ENCODE measurements at regions not wholly inside any gene's neighbourhood (a gene's known extent, or its start where the extent isn't known, plus 50 kb on each side); places are given as distances from the start of the nearest gene placed in this dataset.

DNA sequence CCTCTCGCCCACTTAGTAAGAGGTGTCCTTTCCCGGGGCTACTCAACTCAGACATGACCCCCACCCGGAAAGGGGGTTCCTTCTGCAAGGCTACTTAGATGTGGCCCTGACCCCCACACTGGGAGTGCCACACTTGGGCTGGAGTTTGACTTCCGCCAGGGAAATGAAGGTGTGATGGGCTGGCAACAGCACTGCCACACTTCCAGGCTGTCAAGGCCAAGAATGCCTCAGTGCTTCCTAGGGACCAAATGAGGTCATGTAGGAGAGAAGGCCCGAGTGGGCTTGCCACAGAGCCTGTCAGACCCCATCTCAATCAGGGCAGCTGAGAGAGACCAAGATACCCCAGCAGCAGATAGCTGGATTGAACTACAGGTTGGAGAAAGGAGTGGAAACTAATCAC, 55.5 kb downstream of the DRD1 start:
- DNase-seq (ENCODE audit: low spot score) = no peak

DNA sequence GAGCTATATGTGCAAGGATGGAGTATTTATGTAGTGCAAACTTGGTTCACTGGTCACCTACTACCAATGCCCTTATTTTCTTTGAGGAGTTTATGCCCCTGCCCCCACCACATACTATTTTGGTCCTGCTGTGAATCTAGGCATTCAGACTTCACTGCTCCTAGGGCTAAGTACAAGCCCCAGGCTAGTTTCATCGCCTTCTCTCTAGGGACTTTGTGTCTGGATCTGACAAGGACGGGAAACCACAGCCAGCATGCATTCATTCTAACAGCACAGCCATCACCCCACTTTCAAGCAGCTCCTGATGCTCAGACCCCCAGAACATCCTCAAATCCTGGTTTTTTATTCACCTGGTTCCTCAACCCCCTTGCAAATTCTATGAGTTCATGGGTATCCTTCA, 56.8 kb downstream of the DRD1 start:
- DNase-seq (ENCODE audit: low spot score) = no peak

DNA sequence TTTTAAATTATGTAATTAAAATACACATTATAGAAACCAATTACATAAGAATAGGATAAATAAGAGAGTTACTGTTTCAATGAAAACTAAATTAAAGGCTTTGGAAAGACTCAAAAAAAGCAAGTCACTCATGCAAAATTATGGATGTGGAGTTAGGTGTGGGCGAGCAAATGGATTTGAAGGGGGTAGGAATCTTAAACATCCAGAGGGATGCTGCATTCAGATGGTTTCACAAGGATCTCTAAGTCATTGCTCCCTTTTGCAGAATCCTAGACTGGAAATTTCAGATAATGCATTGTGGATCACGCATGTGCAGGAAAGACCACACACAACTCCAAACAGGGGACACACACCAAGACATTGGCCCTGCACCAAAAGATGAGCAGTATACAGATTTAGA, 57.5 kb downstream of the DRD1 start:
- DNase-seq (ENCODE audit: low spot score) = no peak

DNA sequence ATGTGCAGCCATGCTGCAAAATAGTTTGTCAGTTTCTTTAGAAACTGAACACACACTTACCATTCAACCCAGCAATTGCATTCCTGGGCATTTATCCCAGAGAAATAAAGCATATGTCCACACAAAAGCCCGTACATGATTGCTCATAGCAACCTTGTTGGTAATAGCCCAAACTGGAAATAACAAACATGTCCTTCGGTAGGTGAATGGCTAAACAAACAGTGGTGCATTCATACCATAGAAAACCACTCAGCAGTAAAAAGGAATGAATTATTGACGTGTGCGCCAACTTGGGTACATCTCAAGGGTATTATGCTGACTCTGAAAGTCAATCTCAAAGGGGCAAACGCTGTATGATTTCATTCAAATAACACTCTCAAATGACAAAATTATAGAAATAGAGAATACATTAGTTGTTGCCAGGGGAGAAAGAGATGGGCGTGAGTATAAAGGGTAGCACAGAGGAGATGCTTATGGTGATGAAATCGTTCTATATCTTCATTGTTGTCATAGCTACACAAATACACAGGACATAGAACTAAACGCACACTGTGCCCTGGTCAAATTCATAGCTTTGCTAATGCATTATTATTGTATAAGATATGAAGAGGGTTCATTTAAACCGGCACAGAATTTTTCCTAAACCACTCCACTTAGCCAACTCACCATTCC, 58.2 kb downstream of the DRD1 start:
- DNase-seq (ENCODE audit: low spot score) = peak; percentile 79

DNA sequence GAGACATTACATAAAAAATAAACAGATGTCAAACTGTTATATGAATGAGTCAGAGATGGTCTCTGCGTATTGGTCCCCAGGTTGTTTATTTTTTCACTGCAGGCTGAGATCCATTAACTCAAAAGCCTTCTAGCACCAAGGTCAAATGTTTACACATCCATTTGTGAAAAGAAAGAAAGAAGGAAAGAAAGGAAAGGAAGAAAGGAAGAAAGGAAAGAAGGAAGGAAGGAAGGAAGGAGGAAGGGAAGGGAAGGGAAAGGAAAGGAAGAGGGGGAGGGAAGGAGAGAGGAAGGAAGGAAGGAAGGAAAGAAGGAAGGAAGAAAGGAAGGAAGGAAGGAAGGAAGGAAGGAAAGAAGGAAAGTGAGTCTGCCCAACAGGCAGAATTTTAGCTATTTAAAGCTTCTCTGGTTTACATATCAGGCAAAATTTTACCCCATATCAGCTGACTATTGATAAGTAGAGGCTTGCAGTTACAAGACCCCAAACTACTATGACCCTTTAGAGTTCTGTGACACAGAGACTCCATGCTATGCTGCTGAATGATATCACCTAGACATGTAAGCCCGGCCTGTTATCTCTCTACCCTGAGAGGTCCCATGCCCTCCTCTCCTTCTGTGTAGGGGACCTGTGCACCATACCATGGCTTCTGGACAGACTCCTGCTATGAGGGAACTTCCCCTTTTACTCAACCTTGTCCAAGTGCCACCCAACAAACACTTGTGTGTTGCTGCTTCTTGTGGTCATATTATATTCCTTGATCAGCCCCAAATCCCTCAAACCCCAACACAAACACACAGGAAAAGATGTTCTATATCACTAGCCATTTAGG, 59.0 kb downstream of the DRD1 start:
- no peak for DNase-seq (ENCODE audit: low spot score)

DNA sequence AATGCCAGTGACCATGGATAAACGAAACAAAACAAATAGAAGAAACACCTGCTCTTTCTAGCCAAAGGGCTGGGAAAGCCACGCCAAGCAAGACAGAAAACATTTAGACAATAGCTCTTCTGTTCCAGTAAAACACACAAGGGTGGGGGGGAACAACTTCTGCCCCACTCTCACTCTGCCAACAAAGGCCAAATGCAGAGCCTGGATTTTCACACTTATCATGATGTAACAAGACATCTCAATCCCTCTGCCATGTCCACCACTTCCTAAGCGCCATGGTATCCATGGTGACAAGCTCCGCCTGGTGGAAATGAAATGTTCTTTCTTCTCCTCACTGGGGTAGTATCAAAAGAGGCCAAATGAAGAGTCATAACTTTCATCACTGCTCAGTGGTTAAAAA, 60.6 kb downstream of the DRD1 start:
- DNase-seq (ENCODE audit: low spot score) = peak; percentile 91

DNA sequence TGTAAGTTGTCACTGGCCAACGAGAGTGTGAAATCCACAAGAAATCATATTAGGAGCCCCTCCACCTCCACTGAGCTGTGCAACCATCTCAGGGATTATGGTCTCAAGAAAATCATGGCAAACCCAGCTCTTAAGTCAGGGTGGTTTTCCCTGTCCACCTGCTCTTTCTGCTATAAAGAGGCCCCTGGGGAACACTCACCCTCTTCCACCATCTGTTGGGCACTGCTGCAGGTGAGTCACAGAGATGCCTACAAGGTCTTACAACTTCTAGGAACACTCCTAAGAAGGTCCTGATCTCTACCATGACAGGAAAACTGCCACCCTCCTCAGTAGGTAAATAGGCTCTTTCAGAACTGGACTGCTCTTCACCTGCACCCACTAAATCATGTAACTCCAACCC, 61.8 kb downstream of the DRD1 start:
- DNase-seq (ENCODE audit: low spot score) = peak; percentile 33

DNA sequence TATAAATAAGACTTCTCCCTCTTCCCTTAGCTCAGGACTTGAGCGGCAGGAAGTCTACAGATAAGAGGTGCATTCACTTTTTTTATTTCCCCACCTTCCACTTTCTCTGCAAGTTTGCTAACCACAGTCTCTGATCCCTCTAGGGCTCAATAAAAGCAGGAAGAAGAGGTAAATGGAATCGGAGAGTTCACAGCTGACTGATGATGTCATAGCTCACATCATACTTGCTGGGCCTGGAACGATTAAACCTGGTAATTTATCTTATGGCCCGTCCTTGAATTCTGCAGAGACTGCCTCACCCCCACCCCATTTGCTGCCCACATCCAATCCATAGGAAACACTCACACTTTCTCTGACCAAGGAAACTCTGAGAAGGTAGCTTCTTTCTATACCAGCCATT, 62.9 kb downstream of the DRD1 start:
- DNase-seq (ENCODE audit: low spot score) = no peak

DNA sequence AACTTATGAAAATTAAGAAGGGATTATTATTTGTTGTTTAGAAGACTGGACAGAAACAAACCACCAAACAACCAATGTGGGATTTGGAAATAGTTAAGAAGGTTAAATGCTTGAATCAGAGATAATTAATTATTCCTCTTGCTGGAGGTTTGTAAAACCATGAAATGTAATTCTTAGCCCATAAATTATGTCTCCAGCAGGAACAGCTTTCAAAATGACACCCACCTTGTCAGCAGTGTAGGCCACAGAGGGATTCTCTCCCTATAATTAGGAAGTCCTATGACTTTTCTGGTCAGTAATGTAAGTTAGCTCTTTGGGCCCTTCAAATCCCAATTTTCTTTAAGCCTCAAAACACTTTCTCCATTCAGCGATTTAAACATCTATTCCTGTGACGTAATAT, 63.3 kb downstream of the DRD1 start:
- no peak for DNase-seq (ENCODE audit: low spot score)

DNA sequence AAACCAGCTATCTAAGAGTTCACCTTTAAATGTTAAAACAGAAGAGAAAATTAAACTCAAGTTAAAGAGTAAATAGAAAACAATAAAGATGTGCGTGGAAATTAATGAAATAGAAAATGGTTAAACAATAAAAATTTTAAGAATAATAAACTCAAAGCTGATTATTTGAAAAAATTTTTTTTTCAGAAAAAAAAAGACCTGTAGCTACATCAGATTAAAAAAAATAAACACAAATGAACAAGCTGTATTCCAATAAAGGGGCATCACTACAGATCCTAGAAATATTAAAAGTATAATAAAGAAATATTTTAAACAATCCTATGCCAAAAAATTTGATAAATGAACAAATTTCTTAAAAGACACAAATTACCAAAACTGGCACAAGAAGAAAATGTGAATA, 64.1 kb downstream of the DRD1 start:
- no peak for DNase-seq (ENCODE audit: low spot score)

DNA sequence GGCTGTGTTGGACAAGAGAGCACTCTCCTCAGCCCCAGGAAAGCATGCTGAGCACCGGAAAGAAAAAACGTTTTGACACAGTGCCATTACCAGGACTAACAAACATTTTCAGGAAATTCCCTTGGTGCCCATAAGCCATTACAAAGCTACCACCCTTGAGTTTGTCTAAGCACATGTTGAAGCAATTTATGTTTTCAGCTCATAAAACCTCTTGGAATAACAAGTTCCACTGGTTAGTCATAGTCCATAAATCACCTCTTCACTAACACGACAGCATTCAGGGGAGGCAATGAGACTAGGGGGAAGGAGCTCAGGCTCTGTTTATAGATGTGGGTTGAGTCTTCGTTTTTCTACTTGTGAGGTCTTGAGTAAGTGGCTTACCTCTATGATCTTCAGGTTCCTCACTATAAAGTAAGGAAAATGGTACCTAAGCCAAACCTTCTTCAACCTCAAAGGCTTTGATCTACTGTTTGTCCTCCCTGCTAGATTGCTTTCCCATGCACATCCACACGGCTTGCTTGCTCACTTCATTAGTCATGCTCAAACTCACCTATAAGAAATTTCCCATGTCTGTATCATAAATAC, 65.4 kb downstream of the DRD1 start:
- DNase-seq (ENCODE audit: low spot score) = peak; percentile 98

DNA sequence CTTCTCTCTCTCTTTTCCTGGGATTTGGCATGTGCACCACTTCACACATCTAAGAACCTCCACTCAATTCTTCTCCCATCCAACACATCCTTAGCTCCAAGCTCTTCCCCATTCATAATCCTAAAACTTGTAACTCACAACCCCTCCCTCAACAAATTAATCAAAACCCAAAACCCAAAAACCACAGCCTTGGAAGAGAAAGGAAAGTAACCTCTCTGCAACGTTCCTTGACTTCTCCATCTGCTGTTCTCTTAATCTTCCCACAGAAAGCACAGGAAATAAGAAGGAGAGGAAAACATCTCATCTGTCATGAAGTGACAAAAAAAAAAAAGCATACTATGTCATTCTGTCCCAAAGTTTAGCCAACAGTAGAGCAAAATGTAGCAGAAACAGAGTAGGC, 66.2 kb downstream of the DRD1 start:
- peak; percentile 38 for DNase-seq (ENCODE audit: low spot score)

DNA sequence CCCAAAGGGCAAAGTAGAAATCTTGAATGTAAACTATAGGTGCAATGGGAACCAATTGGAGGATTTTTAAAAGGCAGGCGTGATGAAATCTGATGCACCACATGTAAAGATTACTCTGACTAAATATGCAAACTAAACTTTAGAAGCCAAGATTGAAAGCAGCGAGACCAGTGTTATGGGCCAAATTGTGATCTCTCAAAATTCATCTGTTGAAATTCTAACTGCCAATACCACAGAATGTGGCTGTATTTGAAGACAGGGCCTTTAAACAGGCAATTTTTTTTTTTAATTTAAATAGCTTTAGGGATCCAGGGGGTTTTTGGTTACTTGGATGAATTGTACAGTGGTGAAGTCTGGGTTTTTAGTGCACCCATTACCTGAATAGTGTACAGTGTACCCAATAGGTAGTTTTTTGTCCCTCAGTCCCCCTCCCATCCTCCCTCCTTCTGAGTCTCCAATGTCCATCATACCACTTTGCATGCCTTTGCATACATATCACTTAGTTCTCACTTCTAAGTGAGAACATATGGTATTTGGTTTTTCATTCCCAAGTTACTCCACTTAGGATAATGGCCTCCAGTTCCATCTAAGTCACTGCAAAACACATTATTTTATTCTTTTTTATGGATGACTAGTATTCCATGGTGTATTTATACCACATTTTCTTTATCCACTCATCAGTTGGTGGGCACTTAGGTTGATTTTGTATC, 69.7 kb downstream of the DRD1 start:
- no peak for DNase-seq (ENCODE audit: low spot score)

DNA sequence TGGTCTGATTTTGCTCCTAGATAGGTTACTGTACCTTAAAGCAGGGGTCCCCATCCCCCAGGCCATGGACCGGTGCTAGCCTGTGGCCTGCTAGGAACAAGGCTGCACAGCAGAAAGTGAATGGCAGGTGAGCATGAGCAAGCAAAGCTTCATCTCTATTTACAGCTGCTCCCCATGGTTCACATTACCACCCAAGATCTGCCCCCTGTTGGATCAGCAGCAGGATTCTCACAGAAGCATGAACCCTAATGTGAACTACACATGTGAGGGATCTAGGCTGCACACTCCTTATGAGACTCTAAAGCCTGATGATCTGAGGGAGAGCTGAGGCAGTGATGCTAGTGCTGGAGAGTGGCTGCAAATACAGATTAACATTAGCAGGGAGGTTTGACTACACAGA, 78.1 kb downstream of the DRD1 start:
- no peak for DNase-seq (ENCODE audit: low spot score)

DNA sequence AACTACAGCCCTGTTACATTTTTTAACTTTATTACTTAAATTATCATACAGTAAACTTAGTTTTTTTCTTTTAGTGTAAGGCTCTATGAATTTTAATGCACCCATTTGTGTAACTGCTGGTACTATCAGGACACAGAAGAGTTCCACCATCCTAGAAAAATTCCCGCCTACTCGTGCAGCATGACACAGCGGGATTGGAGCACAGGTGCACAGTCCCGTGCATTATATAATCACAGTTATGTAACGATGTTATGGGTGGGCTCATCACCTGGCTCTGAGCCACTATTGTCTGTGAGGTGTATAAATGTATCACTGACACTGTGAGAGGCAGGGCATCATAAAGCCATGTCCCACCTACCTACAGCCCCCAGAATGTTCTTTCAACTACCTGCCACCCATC, 80.7 kb downstream of the DRD1 start:
- no peak for DNase-seq (ENCODE audit: low spot score)

DNA sequence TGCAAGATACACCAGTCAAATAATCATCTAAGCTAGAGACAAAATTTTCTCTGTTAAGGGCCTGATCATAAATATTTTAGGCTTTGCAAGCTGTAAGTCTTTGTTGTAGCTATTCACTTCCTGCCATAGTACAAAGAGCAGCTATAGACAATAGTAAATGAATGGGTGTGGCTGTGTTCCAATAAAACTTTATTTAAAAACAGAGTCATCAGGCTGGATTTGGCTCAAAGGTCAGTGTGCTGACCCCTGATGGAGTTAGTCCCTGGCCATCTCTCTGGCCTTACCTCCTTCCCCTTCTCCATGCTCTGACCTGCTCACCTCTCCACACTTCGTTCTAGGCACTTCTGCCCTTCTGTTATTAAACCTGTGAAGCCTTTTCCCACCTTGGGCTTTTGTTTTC, 86.0 kb downstream of the DRD1 start:
- DNase-seq (ENCODE audit: low spot score) = no peak

DNA sequence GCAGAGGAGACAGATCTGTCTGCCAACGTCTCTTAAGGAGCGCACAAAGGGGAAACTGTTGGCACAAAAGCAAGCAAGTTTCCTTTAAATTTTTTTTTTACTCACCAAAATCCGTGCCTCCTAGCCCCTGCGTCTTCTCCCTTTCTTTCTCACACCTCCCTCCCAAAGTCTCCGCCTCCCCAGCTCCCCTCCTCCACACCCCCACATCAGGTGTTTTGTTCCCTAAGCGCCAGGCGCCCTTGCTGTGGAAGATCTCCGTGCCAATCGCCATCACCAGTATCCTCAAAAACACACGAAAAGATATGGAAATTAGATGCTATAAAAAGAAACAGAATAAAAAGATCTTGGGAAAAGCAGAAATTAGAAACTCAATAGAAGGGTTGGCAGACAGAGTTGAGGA, 87.6 kb downstream of the DRD1 start:
- no peak for DNase-seq (ENCODE audit: low spot score)

DNA sequence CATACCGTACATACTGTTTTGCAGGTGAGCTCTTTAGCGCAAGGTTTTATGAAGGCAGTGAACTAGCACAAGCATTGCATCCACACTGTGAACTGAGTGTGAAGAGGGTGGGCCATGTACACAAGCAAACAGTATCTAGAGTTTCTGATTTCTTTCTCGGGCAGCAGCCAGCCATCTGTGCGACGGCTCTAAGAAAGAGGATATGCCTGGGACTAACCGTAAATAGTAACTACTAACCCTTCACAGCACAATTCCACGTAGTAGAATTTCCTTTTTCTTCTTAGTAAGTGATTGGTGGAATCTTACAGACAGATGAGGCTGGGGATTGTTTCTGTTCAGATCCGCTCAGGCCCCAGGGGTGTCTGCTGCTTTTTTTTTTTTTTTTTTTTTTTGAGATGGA, 89.0 kb downstream of the DRD1 start:
- DNase-seq (ENCODE audit: low spot score) = no peak

DNA sequence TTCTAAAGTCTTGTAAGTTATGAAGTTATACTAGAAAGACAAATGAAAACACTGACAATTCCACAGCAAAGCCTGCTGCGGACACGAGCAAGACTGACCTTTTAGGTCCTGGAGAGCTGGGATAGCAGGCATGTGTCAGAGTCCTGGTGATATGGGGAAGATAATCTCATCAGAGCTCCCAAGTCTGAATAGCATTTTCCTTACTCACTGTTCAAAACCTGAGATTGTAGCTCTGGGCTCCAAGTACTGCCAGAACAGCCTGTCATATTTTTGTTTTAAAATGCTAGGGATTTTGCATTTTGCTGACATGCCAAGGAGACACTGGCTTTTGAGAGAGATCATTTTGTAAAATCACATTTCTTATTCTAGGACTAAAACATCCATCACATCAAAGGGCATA, 90.1 kb downstream of the DRD1 start:
- no peak for DNase-seq (ENCODE audit: low spot score)

DNA sequence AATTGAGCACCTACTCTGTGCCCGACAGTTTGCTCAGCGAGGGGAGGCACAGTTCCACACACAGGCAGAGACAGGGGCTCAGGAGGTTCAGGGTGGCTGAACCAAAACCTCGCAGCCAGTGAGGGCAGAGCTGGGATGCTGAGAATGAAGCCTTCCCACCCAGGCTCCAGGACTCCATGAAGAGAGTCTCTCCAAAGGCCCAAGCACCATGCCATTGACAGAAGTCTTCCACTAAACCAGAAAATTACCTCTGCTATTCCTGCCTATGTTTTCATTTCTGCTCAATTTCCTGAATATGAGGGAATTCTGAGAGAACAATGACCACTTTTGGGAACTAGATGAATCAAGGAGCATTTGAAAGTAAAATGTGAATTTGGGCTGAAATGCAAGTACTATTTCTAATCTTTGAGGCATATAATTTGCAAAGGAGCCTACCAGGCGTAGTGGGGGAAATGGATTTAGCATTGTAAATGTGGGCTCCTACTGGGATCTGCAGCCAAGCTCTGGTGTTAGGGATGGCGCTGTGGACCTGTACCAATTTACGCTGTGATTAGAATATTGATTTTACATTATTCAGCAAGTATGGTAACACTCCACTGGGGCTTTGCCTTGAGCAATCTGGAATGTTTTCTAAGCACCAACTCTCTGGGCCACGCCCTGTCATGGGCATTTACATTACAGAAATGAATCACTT, 91.9 kb downstream of the DRD1 start:
- DNase-seq (ENCODE audit: low spot score) = no peak

DNA sequence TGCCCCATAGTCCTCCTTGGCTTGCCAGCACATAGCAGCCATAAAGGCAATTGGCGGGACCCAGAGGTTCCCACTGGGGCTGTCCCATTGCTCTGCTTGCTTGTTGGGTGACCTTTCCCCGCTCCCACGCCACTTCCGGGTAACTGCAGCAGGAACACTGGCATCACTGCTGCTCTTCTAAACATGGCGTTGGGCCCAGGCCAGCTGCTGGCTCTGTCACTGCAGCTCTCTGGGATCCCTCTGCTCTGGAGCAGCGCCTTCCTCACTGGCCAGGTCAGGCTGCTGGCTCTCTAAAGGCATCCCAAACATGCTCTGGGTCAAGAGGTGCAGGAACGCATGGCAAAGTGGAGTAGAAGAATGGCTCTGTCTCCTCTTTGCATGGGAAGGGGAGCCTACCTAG, 92.9 kb downstream of the DRD1 start:
- no peak for DNase-seq (ENCODE audit: low spot score)

DNA sequence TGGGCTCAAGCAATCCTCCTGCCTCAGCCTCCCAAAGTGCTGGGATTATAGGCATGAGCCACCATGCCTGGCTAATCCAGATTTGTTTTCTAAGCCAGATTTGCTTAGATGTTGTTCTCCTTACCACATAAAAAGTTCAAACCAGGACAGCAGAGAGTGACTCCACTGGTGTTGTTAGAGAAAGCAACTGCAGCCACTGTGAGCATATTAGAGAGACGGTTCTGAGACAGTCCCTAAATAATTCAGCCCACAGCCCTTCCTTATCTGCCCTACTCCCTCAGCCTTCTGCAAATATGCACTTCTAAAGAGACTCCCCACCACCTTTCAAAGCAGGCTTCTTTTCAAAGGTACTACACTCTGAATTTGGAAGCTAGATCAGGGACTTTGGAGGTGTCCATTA, 96.1 kb downstream of the DRD1 start:
- DNase-seq (ENCODE audit: low spot score) = no peak
